WTC11 (cell line): ENCODE measurements at regions not wholly inside any gene's neighbourhood (a gene's known extent, or its start where the extent isn't known, plus 50 kb on each side); places are given as distances from the start of the nearest gene placed in this dataset.

ENCODE experiments used
- ATAC-seq: fragments of 200-7000 bp; cut with Tn5 transposase; 2 replicates; pipeline ENCODE4 v1.10.0; 2021; ENCODE audit warnings: mild to moderate bottlenecking, moderate library complexity
- CTCF ChIA-PET: fragments of 300-600 bp; sonication (Branson Sonifier 250); formaldehyde crosslinking; loops from one replicate; lab custom pipeline; 2021; ENCODE audit warnings: antibody characterized with exemption; lab: Charles Lee
- POLR2A ChIA-PET: fragments of 350-600 bp; sonication (Branson Sonifier 250); formaldehyde crosslinking; loops from one replicate; lab custom pipeline; 2021; ENCODE audit warnings: antibody characterized with exemption; lab: Charles Lee
- DNase-seq: peaks from one replicate; pipeline ENCODE4 v3.0.0; 2021; ENCODE audit warnings: low spot score
- H3K27ac Mint-ChIP-seq: 2 replicates; pipeline ENCODE4 v1.8.0; 2021; ENCODE audit warnings: mixed read lengths
- H3K27me3 Mint-ChIP-seq: 2 replicates; pipeline ENCODE4 v1.8.0; 2021; ENCODE audit warnings: low read depth, mild to moderate bottlenecking, moderate library complexity, mixed read lengths
- H3K36me3 Mint-ChIP-seq: 2 replicates; pipeline ENCODE4 v1.8.0; 2021; ENCODE audit warnings: mixed read lengths
- H3K4me1 Mint-ChIP-seq: 2 replicates; pipeline ENCODE4 v1.8.0; 2022; ENCODE audit warnings: mixed read lengths
- H3K4me3 Mint-ChIP-seq: 2 replicates; pipeline ENCODE4 v1.8.0; 2021; ENCODE audit warnings: mild to moderate bottlenecking, moderate library complexity, mixed read lengths
- H3K9me3 Mint-ChIP-seq: 2 replicates; pipeline ENCODE4 v1.8.0; 2021; ENCODE audit warnings: mixed read lengths
- CBFB ChIP-seq: sonication (generic); formaldehyde crosslinking; IDR thresholded peaks from 2 replicates; pipeline ENCODE4 v1.8.1; 2022; ENCODE audit warnings: mild to moderate bottlenecking, low read depth, missing genetic modification reagents
- CREM ChIP-seq: sonication (generic); formaldehyde crosslinking; IDR thresholded peaks from 2 replicates; pipeline ENCODE4 v1.8.1; 2022; ENCODE audit warnings: mild to moderate bottlenecking, missing genetic modification reagents, moderate library complexity
- ETV6 ChIP-seq: sonication (generic); formaldehyde crosslinking; IDR thresholded peaks from 2 replicates; pipeline ENCODE4 v1.8.1; 2022; ENCODE audit warnings: mild to moderate bottlenecking, missing genetic modification reagents
- FOXP1 ChIP-seq: sonication (generic); formaldehyde crosslinking; IDR thresholded peaks from 2 replicates; pipeline ENCODE4 v1.8.0; 2022; ENCODE audit warnings: missing genetic modification reagents, mild to moderate bottlenecking, moderate library complexity, borderline replicate concordance
- GRHL2 ChIP-seq: fragments of 250-450 bp; sonication (Bioruptor Pico); IDR thresholded peaks from 2 replicates; pipeline ENCODE4 v1.8.0; 2022; ENCODE audit warnings: mild to moderate bottlenecking, moderate library complexity; ENCODE audit not compliant: insufficient replicate concordance, severe bottlenecking
- GTF2I ChIP-seq: fragments of 250-450 bp; sonication (Bioruptor Pico); conservative IDR thresholded peaks from 2 replicates; pipeline ENCODE4 v1.4.0; 2021; ENCODE audit warnings: mild to moderate bottlenecking
- HMGA2 ChIP-seq: fragments of 250-450 bp; sonication (Bioruptor Pico); IDR thresholded peaks from 2 replicates; pipeline ENCODE4 v1.4.0; 2021; ENCODE audit warnings: mild to moderate bottlenecking, moderate library complexity
- JAZF1 ChIP-seq: fragments of 250-450 bp; sonication (Bioruptor Pico); IDR thresholded peaks from 2 replicates; pipeline ENCODE4 v1.9.0; 2021; ENCODE audit warnings: moderate library complexity, mild to moderate bottlenecking, inconsistent platforms
- KAT7 ChIP-seq: sonication (generic); formaldehyde crosslinking; IDR thresholded peaks from 2 replicates; pipeline ENCODE4 v1.8.1; 2023; ENCODE audit warnings: missing genetic modification reagents, mild to moderate bottlenecking, borderline replicate concordance
- NFATC4 ChIP-seq: fragments of 250-450 bp; sonication (Bioruptor Pico); IDR thresholded peaks from 2 replicates; pipeline ENCODE4 v1.9.0; 2021; ENCODE audit warnings: mild to moderate bottlenecking
- NR1H2 ChIP-seq: sonication (generic); formaldehyde crosslinking; IDR thresholded peaks from 2 replicates; pipeline ENCODE4 v1.9.0; 2021; ENCODE audit warnings: mild to moderate bottlenecking, moderate library complexity, missing genetic modification reagents
- RORB ChIP-seq: fragments of 250-450 bp; sonication (Bioruptor Pico); IDR thresholded peaks from 2 replicates; pipeline ENCODE4 v1.9.0; 2021; ENCODE audit warnings: mild to moderate bottlenecking
- SMAD3 ChIP-seq: sonication (generic); formaldehyde crosslinking; IDR thresholded peaks from 2 replicates; pipeline ENCODE4 v1.8.0; 2022; ENCODE audit warnings: missing genetic modification reagents, mild to moderate bottlenecking, borderline replicate concordance
- TEAD4 ChIP-seq: sonication (generic); formaldehyde crosslinking; IDR thresholded peaks from 2 replicates; pipeline ENCODE4 v1.8.0; 2022; ENCODE audit warnings: mild to moderate bottlenecking, missing genetic modification reagents
- USF1 ChIP-seq: sonication (generic); formaldehyde crosslinking; IDR thresholded peaks from 2 replicates; pipeline ENCODE4 v1.8.0; 2022; ENCODE audit warnings: mild to moderate bottlenecking, missing genetic modification reagents
- ZBTB43 ChIP-seq: sonication (generic); formaldehyde crosslinking; IDR thresholded peaks from 2 replicates; pipeline ENCODE4 v1.8.1; 2023; ENCODE audit warnings: mild to moderate bottlenecking, missing genetic modification reagents
- ZNF121 ChIP-seq: sonication (generic); formaldehyde crosslinking; IDR thresholded peaks from 2 replicates; pipeline ENCODE4 v1.8.0; 2023; ENCODE audit warnings: missing genetic modification reagents
- ZNF219 ChIP-seq: sonication (generic); formaldehyde crosslinking; IDR thresholded peaks from 2 replicates; pipeline ENCODE4 v1.8.0; 2023; ENCODE audit warnings: missing genetic modification reagents, mild to moderate bottlenecking, borderline replicate concordance
- ZNF671 ChIP-seq: fragments of 250-450 bp; sonication (Bioruptor Pico); IDR thresholded peaks from 2 replicates; pipeline ENCODE4 v1.8.0; 2021; ENCODE audit warnings: mild to moderate bottlenecking
- ZSCAN18 ChIP-seq: fragments of 250-450 bp; sonication (Bioruptor Pico); IDR thresholded peaks from 2 replicates; pipeline ENCODE4 v2.1.2; 2022; ENCODE audit warnings: mild to moderate bottlenecking, moderate library complexity
- TF ChIP-seq, protein P1 (sequence below): sonication (generic); formaldehyde crosslinking; IDR thresholded peaks from 2 replicates; pipeline ENCODE4 v1.8.1; 2022; ENCODE audit warnings: mild to moderate bottlenecking, moderate library complexity, missing genetic modification reagents
- TF ChIP-seq, protein P2 (sequence below): sonication (generic); formaldehyde crosslinking; IDR thresholded peaks from 2 replicates; pipeline ENCODE4 v1.8.1; 2023; ENCODE audit warnings: mild to moderate bottlenecking, missing genetic modification reagents, moderate library complexity
- TF ChIP-seq, protein P3 (sequence below): fragments of 200-600 bp; IDR thresholded peaks from 2 replicates; pipeline ENCODE4 v1.8.0; 2022; ENCODE audit warnings: antibody characterized with exemption
- TF ChIP-seq, protein P4 (sequence below): fragments of 250-450 bp; sonication (Bioruptor Pico); IDR thresholded peaks from 2 replicates; pipeline ENCODE4 v1.9.0; 2021; ENCODE audit warnings: moderate library complexity, mild to moderate bottlenecking, inconsistent platforms, borderline replicate concordance

- POLR2A ChIA-PET: no interaction called here
- no peaks in the 10 kb centered on the region for H3K9me3 Mint-ChIP-seq
- CTCF ChIA-PET: no interaction called here
- no peaks in the 10 kb centered on the region for H3K27me3 Mint-ChIP-seq
- no peaks in the 10 kb centered on the region for H3K36me3 Mint-ChIP-seq
- no peak overlapping the region for H3K4me3 Mint-ChIP-seq
- H3K4me1 Mint-ChIP-seq: no peaks in the 10 kb centered on the region
- H3K27ac Mint-ChIP-seq: no peak overlapping the region
- TF ChIP-seq FOXP1 (CRISPR knock-in tag): no peak
- no peak for TF ChIP-seq NR1H2 (CRISPR knock-in tag)
- TF ChIP-seq ZSCAN18 (CRISPR knock-in tag): no peak
- TF ChIP-seq ETV6 (CRISPR knock-in tag): no peak
- TF ChIP-seq GTF2I: no peak
- TF ChIP-seq ZNF121 (CRISPR knock-in tag): no peak
- no peak for TF ChIP-seq ZNF671 (CRISPR knock-in tag)
- no peak for TF ChIP-seq USF1
- TF ChIP-seq NFATC4 (CRISPR knock-in tag): no peak
- no peak for TF ChIP-seq GRHL2 (CRISPR knock-in tag)
- ATAC-seq (peak; percentile 83), DNase-seq (peak; percentile 20)
Measured at GRCh38 chr10:10930979-10931743, 86.5 kb upstream of the CELF2 start.

DNA sequence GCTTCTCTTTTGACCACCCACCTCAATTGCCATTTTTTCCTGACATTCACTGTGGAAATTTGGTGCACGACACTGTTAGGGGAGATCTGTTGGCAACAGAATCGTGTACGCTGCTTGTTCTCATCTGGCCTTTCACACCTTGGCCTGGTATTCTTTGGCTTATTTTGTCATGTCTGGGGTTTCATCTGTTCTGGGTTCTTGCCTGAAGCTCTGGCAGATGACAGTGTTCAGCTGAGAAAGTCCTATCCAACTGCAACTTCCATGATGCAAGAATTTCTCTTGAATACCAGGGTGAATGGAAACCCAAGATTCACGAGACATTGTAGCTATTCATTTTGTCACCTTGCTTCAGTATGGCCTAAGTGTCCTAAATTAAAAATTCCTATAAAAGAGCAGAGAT is 82.6 kb upstream of the CELF2 start:
- DNase-seq (no peak), ATAC-seq (no peak)
- no peaks in the 10 kb centered on the region for H3K9me3 Mint-ChIP-seq
- no peaks in the 10 kb centered on the region for H3K36me3 Mint-ChIP-seq
- H3K27ac Mint-ChIP-seq: no peak overlapping the region
- CTCF ChIA-PET: no interaction called here
- no peaks in the 10 kb centered on the region for H3K27me3 Mint-ChIP-seq
- no peaks in the 10 kb centered on the region for H3K4me1 Mint-ChIP-seq
- POLR2A ChIA-PET: no interaction called here
- no peak overlapping the region for H3K4me3 Mint-ChIP-seq
- TF ChIP-seq KAT7 (CRISPR knock-in tag): no peak
- TF ChIP-seq, protein P1, sequence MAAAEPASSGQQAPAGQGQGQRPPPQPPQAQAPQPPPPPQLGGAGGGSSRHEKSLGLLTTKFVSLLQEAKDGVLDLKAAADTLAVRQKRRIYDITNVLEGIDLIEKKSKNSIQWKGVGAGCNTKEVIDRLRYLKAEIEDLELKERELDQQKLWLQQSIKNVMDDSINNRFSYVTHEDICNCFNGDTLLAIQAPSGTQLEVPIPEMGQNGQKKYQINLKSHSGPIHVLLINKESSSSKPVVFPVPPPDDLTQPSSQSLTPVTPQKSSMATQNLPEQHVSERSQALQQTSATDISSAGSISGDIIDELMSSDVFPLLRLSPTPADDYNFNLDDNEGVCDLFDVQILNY (CRISPR knock-in tag): no peak
- TF ChIP-seq CREM (CRISPR knock-in tag): no peak
- TF ChIP-seq, protein P2, sequence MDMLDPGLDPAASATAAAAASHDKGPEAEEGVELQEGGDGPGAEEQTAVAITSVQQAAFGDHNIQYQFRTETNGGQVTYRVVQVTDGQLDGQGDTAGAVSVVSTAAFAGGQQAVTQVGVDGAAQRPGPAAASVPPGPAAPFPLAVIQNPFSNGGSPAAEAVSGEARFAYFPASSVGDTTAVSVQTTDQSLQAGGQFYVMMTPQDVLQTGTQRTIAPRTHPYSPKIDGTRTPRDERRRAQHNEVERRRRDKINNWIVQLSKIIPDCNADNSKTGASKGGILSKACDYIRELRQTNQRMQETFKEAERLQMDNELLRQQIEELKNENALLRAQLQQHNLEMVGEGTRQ (CRISPR knock-in tag): no peak
- no peak for TF ChIP-seq ZBTB43 (CRISPR knock-in tag)
- TF ChIP-seq HMGA2 (CRISPR knock-in tag): no peak
- TF ChIP-seq SMAD3 (CRISPR knock-in tag): no peak
- TF ChIP-seq, protein P3, sequence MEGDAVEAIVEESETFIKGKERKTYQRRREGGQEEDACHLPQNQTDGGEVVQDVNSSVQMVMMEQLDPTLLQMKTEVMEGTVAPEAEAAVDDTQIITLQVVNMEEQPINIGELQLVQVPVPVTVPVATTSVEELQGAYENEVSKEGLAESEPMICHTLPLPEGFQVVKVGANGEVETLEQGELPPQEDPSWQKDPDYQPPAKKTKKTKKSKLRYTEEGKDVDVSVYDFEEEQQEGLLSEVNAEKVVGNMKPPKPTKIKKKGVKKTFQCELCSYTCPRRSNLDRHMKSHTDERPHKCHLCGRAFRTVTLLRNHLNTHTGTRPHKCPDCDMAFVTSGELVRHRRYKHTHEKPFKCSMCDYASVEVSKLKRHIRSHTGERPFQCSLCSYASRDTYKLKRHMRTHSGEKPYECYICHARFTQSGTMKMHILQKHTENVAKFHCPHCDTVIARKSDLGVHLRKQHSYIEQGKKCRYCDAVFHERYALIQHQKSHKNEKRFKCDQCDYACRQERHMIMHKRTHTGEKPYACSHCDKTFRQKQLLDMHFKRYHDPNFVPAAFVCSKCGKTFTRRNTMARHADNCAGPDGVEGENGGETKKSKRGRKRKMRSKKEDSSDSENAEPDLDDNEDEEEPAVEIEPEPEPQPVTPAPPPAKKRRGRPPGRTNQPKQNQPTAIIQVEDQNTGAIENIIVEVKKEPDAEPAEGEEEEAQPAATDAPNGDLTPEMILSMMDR: no peak
- TF ChIP-seq CBFB: no peak
- no peak for TF ChIP-seq TEAD4
- no peak for TF ChIP-seq JAZF1 (CRISPR knock-in tag)
- TF ChIP-seq USF1: no peak
- TF ChIP-seq RORB (CRISPR knock-in tag): no peak
- TF ChIP-seq NR1H2 (CRISPR knock-in tag): no peak
- TF ChIP-seq, protein P4, sequence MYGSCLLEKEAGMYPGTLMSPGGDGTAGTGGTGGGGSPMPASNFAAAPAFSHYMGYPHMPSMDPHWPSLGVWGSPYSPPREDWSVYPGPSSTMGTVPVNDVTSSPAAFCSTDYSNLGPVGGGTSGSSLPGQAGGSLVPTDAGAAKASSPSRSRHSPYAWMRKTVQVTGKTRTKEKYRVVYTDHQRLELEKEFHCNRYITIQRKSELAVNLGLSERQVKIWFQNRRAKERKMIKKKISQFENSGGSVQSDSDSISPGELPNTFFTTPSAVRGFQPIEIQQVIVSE (CRISPR knock-in tag): no peak
- no peak for TF ChIP-seq ZNF219 (CRISPR knock-in tag)
